Panc1 (cell line): ENCODE measurements at regions not wholly inside any gene's neighbourhood (a gene's known extent, or its start where the extent isn't known, plus 50 kb on each side); places are given as distances from the start of the nearest gene placed in this dataset.

ENCODE experiments used
- CTCF ChIP-seq: fragments of 450-650 bp; IDR thresholded peaks from 2 replicates; pipeline ENCODE4 v1.5.1; 2017; ENCODE audit warnings: mild to moderate bottlenecking
- POLR2AphosphoS5 ChIP-seq: IDR thresholded peaks from 2 replicates; pipeline ENCODE4 v1.6.1; 2012; ENCODE audit warnings: mild to moderate bottlenecking, low read depth, low read length, moderate library complexity
- REST ChIP-seq, 2 experiments: IDR thresholded peaks; 2 replicates each; pipeline ENCODE4 v1.6.1; 2011 to 2012; ENCODE audit warnings: low read depth in 2 of 2, control low read depth in 1 of 2, low read length in 1 of 2, mild to moderate bottlenecking in 1 of 2, moderate library complexity in 1 of 2; ENCODE audit not compliant: insufficient read depth in 1 of 2

- TF ChIP-seq CTCF (no peak), REST (IDR thresholded peaks at IDR 0.05; ENCODE audit: insufficient read depth in 1 of 2, low read depth in 2 of 2, low read length in 1 of 2) (no peak), POLR2AphosphoS5 (no peak)
These were observed 557.8 kb upstream of the SALL1 start for GRCh38 chr16:51708861-51709260.
